DND-41 (cell line): ENCODE measurements at regions not wholly inside any gene's neighbourhood (a gene's known extent, or its start where the extent isn't known, plus 50 kb on each side); places are given as distances from the start of the nearest gene placed in this dataset.

Experiments
- ATAC-seq: fragments of 200-7000 bp; cut with Tn5 transposase; 3 replicates; pipeline ENCODE4 v1.9.1; 2021; ENCODE audit warnings: low read depth; ENCODE audit not compliant: insufficient read depth
- DNase-seq: peaks from one replicate; pipeline ENCODE4 v3.0.0-alpha.2; 2020
- H2AFZ ChIP-seq: 2 replicates; pipeline ENCODE4 v1.6.0; 2012; ENCODE audit warnings: low read depth, low read length
- H3K27ac ChIP-seq: 2 replicates; pipeline ENCODE4 v1.5.1; 2012; ENCODE audit warnings: low read length, inconsistent platforms
- H3K27me3 ChIP-seq: fragments of 200-600 bp; sonication (generic); 2 replicates; pipeline ENCODE4 v1.6.0; 2012; ENCODE audit warnings: low read length, mild to moderate bottlenecking, inconsistent platforms; ENCODE audit not compliant: insufficient read depth, poor library complexity
- H3K36me3 ChIP-seq: 2 replicates; pipeline ENCODE4 v1.5.1; 2012; ENCODE audit warnings: low read length, inconsistent platforms; ENCODE audit not compliant: insufficient read depth
- H3K4me1 ChIP-seq: 2 replicates; pipeline ENCODE4 v1.5.1; 2012; ENCODE audit warnings: mild to moderate bottlenecking, low read length; ENCODE audit not compliant: insufficient read depth
- H3K4me2 ChIP-seq: 2 replicates; pipeline ENCODE4 v1.6.0; 2012; ENCODE audit warnings: mild to moderate bottlenecking, moderate library complexity, low read length, inconsistent platforms; ENCODE audit not compliant: insufficient read depth
- H3K4me3 ChIP-seq, 2 experiments: fragments of 200-600 bp in 1 of 2; shearing (Covaris generic) in 1 of 2; 2 replicates each; pipeline ENCODE4 v1.5.1; 2012 to 2016; ENCODE audit warnings: inconsistent platforms in 2 of 2, low read length in 2 of 2, mild to moderate bottlenecking in 2 of 2, low read depth in 1 of 2, moderate library complexity in 1 of 2
- H3K79me2 ChIP-seq: 2 replicates; pipeline ENCODE4 v1.6.0; 2012; ENCODE audit warnings: low read length, inconsistent platforms; ENCODE audit not compliant: insufficient read depth
- H3K9ac ChIP-seq: 2 replicates; pipeline ENCODE4 v1.6.0; 2012; ENCODE audit warnings: low read depth, mild to moderate bottlenecking, inconsistent platforms, low read length, moderate library complexity
- H3K9me3 ChIP-seq: 2 replicates; pipeline ENCODE4 v1.5.1; 2012; ENCODE audit warnings: low read length, moderate library complexity, mild to moderate bottlenecking, inconsistent platforms; ENCODE audit not compliant: insufficient read depth, severe bottlenecking
- H4K20me1 ChIP-seq: 2 replicates; pipeline ENCODE4 v1.6.0; 2012; ENCODE audit warnings: low read length; ENCODE audit not compliant: insufficient read depth
- CTCF ChIP-seq: IDR thresholded peaks from 2 replicates; pipeline ENCODE4 v1.5.1; 2012; ENCODE audit warnings: borderline replicate concordance, low read length, moderate library complexity, mild to moderate bottlenecking; ENCODE audit not compliant: poor library complexity, severe bottlenecking; ENCODE audit errors: extremely low read depth
- EZH2 ChIP-seq: IDR thresholded peaks from 3 replicates; pipeline ENCODE4 v1.6.1; 2012; ENCODE audit warnings: borderline replicate concordance, low read depth, mild to moderate bottlenecking, moderate library complexity, low read length, inconsistent platforms; ENCODE audit not compliant: severe bottlenecking

- Histone ChIP-seq H3K27me3 (peaks cover 15% of the 10 kb centered on the region), H2AFZ (no peak overlapping the region), H3K79me2 (no peaks in the 10 kb centered on the region), H3K9ac (no peak overlapping the region), H3K4me3 (no peak overlapping the region), H4K20me1 (no peaks in the 10 kb centered on the region), H3K36me3 (no peaks in the 10 kb centered on the region), H3K27ac (no peak overlapping the region), H3K4me1 (no peaks in the 10 kb centered on the region), H3K4me2 (no peak overlapping the region), H3K9me3 (no peaks in the 10 kb centered on the region)
- TF ChIP-seq CTCF, result no peak
- no peak for TF ChIP-seq EZH2
- ATAC-seq (no peak), DNase-seq (no peak)
These were observed 122.7 kb upstream of the CPM start for GRCh38 chr12:69055706-69056105.

GRCh38 chr12:69056743-69057515 is 124.0 kb upstream of the CPM start:
- Histone ChIP-seq H3K36me3 (no peaks in the 10 kb centered on the region), H2AFZ (no peak overlapping the region), H3K79me2 (no peaks in the 10 kb centered on the region), H3K4me3 (no peak overlapping the region), H3K9me3 (no peaks in the 10 kb centered on the region), H3K27ac (no peak overlapping the region), H4K20me1 (no peaks in the 10 kb centered on the region), H3K4me2 (no peak overlapping the region), H3K27me3 (peaks cover 15% of the 10 kb centered on the region), H3K9ac (no peak overlapping the region), H3K4me1 (no peaks in the 10 kb centered on the region)
- DNase-seq, result no peak
- TF ChIP-seq CTCF (no peak), EZH2 (no peak)
- ATAC-seq, result no peak

- Histone ChIP-seq H3K27ac (no peak overlapping the region), H3K36me3 (no peaks in the 10 kb centered on the region), H3K9ac (no peak overlapping the region), H2AFZ (no peak overlapping the region), H3K79me2 (no peaks in the 10 kb centered on the region), H3K4me1 (no peaks in the 10 kb centered on the region), H3K4me2 (no peak overlapping the region), H3K27me3 (peaks cover 18% of the 10 kb centered on the region), H4K20me1 (no peaks in the 10 kb centered on the region), H3K9me3 (no peaks in the 10 kb centered on the region), H3K4me3 (no peak overlapping the region)
- no peak for ATAC-seq
- DNase-seq, result no peak
- TF ChIP-seq CTCF (no peak), EZH2 (no peak)
These were observed 124.8 kb upstream of the CPM start for GRCh38 chr12:69057742-69058141.
